Stomach (tissue), 8 donors: ENCODE measurements at regions not wholly inside any gene's neighbourhood (a gene's known extent, or its start where the extent isn't known, plus 50 kb on each side); places are given as distances from the start of the nearest gene placed in this dataset.
A peak's percentile ranks its signal among the peaks of the same experiment; 100 is the strongest.

Source experiments
- DNase-seq, 2 donors: peaks; one replicate each; pipeline versions ENCODE4 v3.0.0 to v3.0.0-alpha.2; 2013 to 2019
- H3K27ac ChIP-seq, 5 donors: fragments of 200-600 bp in 4 of 5; sonication (generic) in 4 of 5; one replicate each; pipeline ENCODE4 v1.5.1; 2013 to 2019; ENCODE audit warnings: mild to moderate bottlenecking in 1 of 5, moderate library complexity in 1 of 5
- H3K27me3 ChIP-seq, 3 donors: fragments of 200-600 bp; sonication (generic); one replicate each; pipeline ENCODE4 v1.5.1; 2017 to 2019; ENCODE audit warnings: mixed run types in 1 of 3
- H3K36me3 ChIP-seq, 4 donors: fragments of 200-600 bp; sonication (generic); 1 replicate in 3 of 4; 2 replicates in 1 of 4; pipeline ENCODE4 v1.5.1; 2016 to 2019
- H3K4me1 ChIP-seq, 4 donors: fragments of 200-600 bp; sonication (generic); one replicate each; pipeline ENCODE4 v1.5.1; 2016 to 2019
- H3K4me3 ChIP-seq, 4 donors: fragments of 200-600 bp; sonication (generic) in 3 of 4; one replicate each; pipeline ENCODE4 v1.5.1; 2016 to 2019; ENCODE audit warnings: mild to moderate bottlenecking in 1 of 4
- H3K9me3 ChIP-seq, 4 donors: fragments of 200-600 bp; sonication (generic); one replicate each; pipeline ENCODE4 v1.5.1; 2016 to 2019
- EP300 ChIP-seq: sonication (generic); formaldehyde crosslinking; IDR thresholded peaks from one replicate; pipeline ENCODE4 v1.6.1; 2017; ENCODE audit warnings: antibody characterized with exemption
- POLR2A ChIP-seq, 4 donors: fragments of 450-650 bp; IDR thresholded peaks; one replicate each; pipeline ENCODE4 v1.6.1; 2016; ENCODE audit warnings: antibody characterized with exemption in 4 of 4, control low read depth in 2 of 4, mild to moderate bottlenecking in 1 of 4, moderate library complexity in 1 of 4
- POLR2AphosphoS5 ChIP-seq, 3 donors: sonication (generic); formaldehyde crosslinking; IDR thresholded peaks; one replicate each; pipeline ENCODE4 v1.6.1; 2016; ENCODE audit warnings: antibody characterized with exemption in 3 of 3
- WGBS, 5 donors: extraction: QIAGEN DNeasy Blood & Tissue Kit in 3 of 5; methylation state at CpG; one replicate each; pipeline versions ENCODE4 v1.1.5 to v1.1.7; 2013 to 2018; 5-methylcytosine and 5-hydroxymethylcytosine counted together
- intact Hi-C: fragments of 100-400 bp; cut with DNase I; formaldehyde crosslinking; loops from one replicate; pipeline ENCODE4 v1.15.1; 2023; ENCODE audit warnings: low total_unique reads
- TF ChIP-seq, protein P1 (sequence below), 7 experiments: fragments of 450-650 bp in 4 of 7; fragments of 200-600 bp in 3 of 7; sonication (generic) in 3 of 7; IDR thresholded peaks; one replicate each; pipeline ENCODE4 v1.5.1; 2016 to 2019; ENCODE audit warnings: antibody characterized with exemption in 7 of 7, control low read depth in 2 of 7, mild to moderate bottlenecking in 1 of 7
- donor health status: healthy with polysubstance abuse.
- donor health status: Bipolar disorder and iron deficiency.
- donor health status: healthy.

DNA sequence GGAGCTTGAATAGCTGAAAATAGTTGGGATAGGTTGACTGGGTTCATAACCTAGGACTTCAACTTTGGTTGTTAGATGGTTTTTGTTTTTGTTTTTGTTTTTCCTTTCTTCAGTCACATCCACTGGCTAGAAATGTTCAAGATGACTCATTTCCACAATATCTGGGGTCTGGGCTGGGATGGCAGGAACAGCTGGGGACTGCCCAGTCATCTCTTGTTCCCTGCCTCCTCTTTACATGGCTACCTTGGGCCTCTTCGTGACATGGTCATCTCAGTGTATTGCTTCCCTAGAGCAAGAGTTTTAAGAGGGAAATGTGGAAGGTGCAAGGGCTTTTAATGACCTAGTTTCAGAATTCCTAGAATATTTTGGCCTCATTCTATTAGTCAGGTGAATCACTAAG lies 915.8 kb downstream of the XPNPEP1 start:
- H3K27me3 ChIP-seq = no peaks in the 10 kb centered on the region
- intact Hi-C loops = no loop called here
- H3K27ac ChIP-seq = no peak overlapping the region
- H3K9me3 ChIP-seq = no peaks in the 10 kb centered on the region
- no peak for DNase-seq
- H3K4me1 ChIP-seq = no peaks in the 10 kb centered on the region
- no peak overlapping the region for H3K4me3 ChIP-seq
- no peaks in the 10 kb centered on the region for H3K36me3 ChIP-seq
- TF ChIP-seq POLR2AphosphoS5 (IDR thresholded peaks at IDR 0.05) = no peak
- TF ChIP-seq, protein P1, sequence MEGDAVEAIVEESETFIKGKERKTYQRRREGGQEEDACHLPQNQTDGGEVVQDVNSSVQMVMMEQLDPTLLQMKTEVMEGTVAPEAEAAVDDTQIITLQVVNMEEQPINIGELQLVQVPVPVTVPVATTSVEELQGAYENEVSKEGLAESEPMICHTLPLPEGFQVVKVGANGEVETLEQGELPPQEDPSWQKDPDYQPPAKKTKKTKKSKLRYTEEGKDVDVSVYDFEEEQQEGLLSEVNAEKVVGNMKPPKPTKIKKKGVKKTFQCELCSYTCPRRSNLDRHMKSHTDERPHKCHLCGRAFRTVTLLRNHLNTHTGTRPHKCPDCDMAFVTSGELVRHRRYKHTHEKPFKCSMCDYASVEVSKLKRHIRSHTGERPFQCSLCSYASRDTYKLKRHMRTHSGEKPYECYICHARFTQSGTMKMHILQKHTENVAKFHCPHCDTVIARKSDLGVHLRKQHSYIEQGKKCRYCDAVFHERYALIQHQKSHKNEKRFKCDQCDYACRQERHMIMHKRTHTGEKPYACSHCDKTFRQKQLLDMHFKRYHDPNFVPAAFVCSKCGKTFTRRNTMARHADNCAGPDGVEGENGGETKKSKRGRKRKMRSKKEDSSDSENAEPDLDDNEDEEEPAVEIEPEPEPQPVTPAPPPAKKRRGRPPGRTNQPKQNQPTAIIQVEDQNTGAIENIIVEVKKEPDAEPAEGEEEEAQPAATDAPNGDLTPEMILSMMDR (IDR thresholded peaks at IDR 0.05) = no peak
- TF ChIP-seq POLR2A (IDR thresholded peaks at IDR 0.05) = no peak
- no peak for TF ChIP-seq EP300
- WGBS, 5 donors = 74 to 88% (median 80%) methylated on average over 1 of the region's 1 CpG

- TF ChIP-seq, protein P1 (IDR thresholded peaks at IDR 0.05) = no peak
- TF ChIP-seq POLR2A (IDR thresholded peaks at IDR 0.05) (no peak), POLR2AphosphoS5 (IDR thresholded peaks at IDR 0.05) (no peak), EP300 (no peak)
- H3K27ac ChIP-seq = no peak overlapping the region
- no peaks in the 10 kb centered on the region for H3K4me1 ChIP-seq
- no peaks in the 10 kb centered on the region for H3K36me3 ChIP-seq
- DNase-seq = no peak
- no peak overlapping the region for H3K4me3 ChIP-seq
- WGBS, 5 donors = 63 to 79% (median 74%) methylated on average over 5 of the region's 5 CpGs
- no peaks in the 10 kb centered on the region for H3K9me3 ChIP-seq
- no peaks in the 10 kb centered on the region for H3K27me3 ChIP-seq
- intact Hi-C loops = no loop called here
Observed at GRCh38 chr10:108990441-108990840, 932.9 kb downstream of the XPNPEP1 start.

GRCh38 chr10:108989976-108990375 lies 933.3 kb downstream of the XPNPEP1 start:
- H3K9me3 ChIP-seq = no peaks in the 10 kb centered on the region
- DNase-seq = peak in 1 of 2 donors; percentile 19
- 30 to 76% (median 63%) methylated on average over 4 of the region's 4 CpGs for WGBS, 5 donors
- no peaks in the 10 kb centered on the region for H3K36me3 ChIP-seq
- TF ChIP-seq EP300 (no peak), POLR2A (IDR thresholded peaks at IDR 0.05) (no peak), POLR2AphosphoS5 (IDR thresholded peaks at IDR 0.05) (no peak)
- TF ChIP-seq, protein P1 (IDR thresholded peaks at IDR 0.05) = no peak
- H3K27ac ChIP-seq = no peak overlapping the region
- intact Hi-C loops = no loop called here
- H3K4me3 ChIP-seq = no peak overlapping the region
- H3K4me1 ChIP-seq = no peaks in the 10 kb centered on the region
- no peaks in the 10 kb centered on the region for H3K27me3 ChIP-seq

GRCh38 chr10:108982159-108982558 lies 941.2 kb downstream of the XPNPEP1 start:
- Histone ChIP-seq H3K27ac (no peak overlapping the region), H3K36me3 (no peaks in the 10 kb centered on the region), H3K4me1 (no peaks in the 10 kb centered on the region), H3K9me3 (peaks cover 0 to 12% (median 6%) of the 10 kb centered on the region in 4 donors), H3K4me3 (no peak overlapping the region), H3K27me3 (no peaks in the 10 kb centered on the region)
- peak in 1 of 2 donors; percentile 5 for DNase-seq
- intact Hi-C loops = no loop called here
- 31 to 36% (median 34%) methylated on average over 2 of the region's 2 CpGs for WGBS, 5 donors
- TF ChIP-seq, protein P1 (IDR thresholded peaks at IDR 0.05) = no peak
- TF ChIP-seq POLR2AphosphoS5 (IDR thresholded peaks at IDR 0.05) (no peak), POLR2A (IDR thresholded peaks at IDR 0.05) (no peak), EP300 (no peak)
